Activated naive CD8-positive, alpha-beta T cell treated with anti-CD3 and anti-CD28 coated beads for 36 hours (primary cell): ENCODE measurements at regions not wholly inside any gene's neighbourhood (a gene's known extent, or its start where the extent isn't known, plus 50 kb on each side); places are given as distances from the start of the nearest gene placed in this dataset.

Experiments used
- DNase-seq: peaks from one replicate; pipeline ENCODE4 v3.0.0; 2021
- H3K27ac Mint-ChIP-seq: one replicate; pipeline ENCODE4 v1.8.0; 2022; ENCODE audit warnings: mild to moderate bottlenecking, moderate library complexity, mixed read lengths
- H3K27me3 Mint-ChIP-seq: one replicate; pipeline ENCODE4 v1.8.0; 2022; ENCODE audit warnings: mild to moderate bottlenecking, mixed read lengths
- H3K36me3 Mint-ChIP-seq: one replicate; pipeline ENCODE4 v1.8.0; 2021; ENCODE audit warnings: mild to moderate bottlenecking, mixed read lengths
- H3K4me1 Mint-ChIP-seq: one replicate; pipeline ENCODE4 v1.8.0; 2021; ENCODE audit warnings: mixed read lengths
- H3K4me3 Mint-ChIP-seq: one replicate; pipeline ENCODE4 v1.8.0; 2022; ENCODE audit warnings: mild to moderate bottlenecking, moderate library complexity, mixed read lengths
- H3K9me3 Mint-ChIP-seq: one replicate; pipeline ENCODE4 v1.8.0; 2022; ENCODE audit warnings: mixed read lengths

GRCh38 chr22:44550711-44551491 lies 52.9 kb upstream of the RTL6 start:
- DNase-seq, result peak; percentile 37
- Mint-ChIP-seq H3K27me3 (peaks cover 12% of the 10 kb centered on the region), H3K36me3 (no peaks in the 10 kb centered on the region), H3K27ac (peak overlapping the region; percentile 77), H3K9me3 (no peaks in the 10 kb centered on the region), H3K4me1 (peaks cover 6% of the 10 kb centered on the region), H3K4me3 (no peak overlapping the region)

DNA sequence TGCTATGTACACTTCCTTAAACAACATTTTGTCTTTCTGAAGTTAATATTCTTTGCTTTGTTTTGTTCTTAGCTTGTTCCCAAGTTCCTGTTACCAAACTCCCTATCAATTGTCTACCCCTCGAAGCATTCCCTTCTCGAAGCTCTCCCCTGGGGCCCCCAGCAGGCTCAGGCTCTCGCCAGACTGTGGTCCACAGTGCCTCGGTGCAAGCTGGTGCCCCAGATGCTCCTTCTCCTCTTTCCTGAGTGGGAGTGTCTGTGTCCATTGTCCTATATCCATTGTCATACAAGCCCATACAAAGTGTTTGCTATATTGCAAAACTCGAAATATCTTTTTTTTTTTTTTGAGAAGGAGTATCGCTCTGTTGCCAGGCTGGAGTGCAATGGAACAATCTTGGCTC lies 51.7 kb upstream of the RTL6 start:
- Mint-ChIP-seq H3K4me1 (peaks cover 6% of the 10 kb centered on the region), H3K27ac (peak overlapping the region; percentile 20), H3K27me3 (peaks cover 4% of the 10 kb centered on the region), H3K36me3 (no peaks in the 10 kb centered on the region), H3K4me3 (no peak overlapping the region), H3K9me3 (no peaks in the 10 kb centered on the region)
- no peak for DNase-seq

DNA sequence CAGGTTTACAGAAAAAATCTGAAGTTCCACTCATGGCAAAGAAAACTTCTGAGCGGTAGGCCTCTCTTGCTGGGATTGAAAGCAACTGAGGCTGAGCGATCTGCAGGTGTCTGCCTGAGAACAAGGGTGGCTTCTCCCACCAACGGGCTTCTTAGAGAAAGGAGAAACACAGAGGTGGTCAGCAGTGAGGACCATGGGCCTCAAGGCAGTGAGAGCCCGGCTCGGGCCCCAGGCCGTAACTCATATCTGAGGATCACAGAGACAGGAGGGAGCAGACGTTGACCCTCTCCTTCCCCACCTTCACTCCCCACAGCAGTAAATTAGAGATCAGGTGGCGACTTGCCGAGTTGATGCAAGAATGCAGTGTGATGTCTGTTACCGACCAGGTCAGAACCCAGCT lies 50.9 kb upstream of the RTL6 start:
- peaks cover 10% of the 10 kb centered on the region for H3K27me3 Mint-ChIP-seq
- no peak overlapping the region for H3K4me3 Mint-ChIP-seq
- H3K36me3 Mint-ChIP-seq, result no peaks in the 10 kb centered on the region
- no peak for DNase-seq
- no peaks in the 10 kb centered on the region for H3K9me3 Mint-ChIP-seq
- H3K4me1 Mint-ChIP-seq, result peaks cover 6% of the 10 kb centered on the region
- H3K27ac Mint-ChIP-seq, result no peak overlapping the region
